CD4-positive, alpha-beta T cell treated with Interleukin-15 for 1 hour (primary cell): ENCODE measurements at regions not wholly inside any gene's neighbourhood (a gene's known extent, or its start where the extent isn't known, plus 50 kb on each side); places are given as distances from the start of the nearest gene placed in this dataset.

Experiments used
- DNase-seq: peaks from one replicate; pipeline ENCODE4 v3.0.0-alpha.2; 2020

DNA sequence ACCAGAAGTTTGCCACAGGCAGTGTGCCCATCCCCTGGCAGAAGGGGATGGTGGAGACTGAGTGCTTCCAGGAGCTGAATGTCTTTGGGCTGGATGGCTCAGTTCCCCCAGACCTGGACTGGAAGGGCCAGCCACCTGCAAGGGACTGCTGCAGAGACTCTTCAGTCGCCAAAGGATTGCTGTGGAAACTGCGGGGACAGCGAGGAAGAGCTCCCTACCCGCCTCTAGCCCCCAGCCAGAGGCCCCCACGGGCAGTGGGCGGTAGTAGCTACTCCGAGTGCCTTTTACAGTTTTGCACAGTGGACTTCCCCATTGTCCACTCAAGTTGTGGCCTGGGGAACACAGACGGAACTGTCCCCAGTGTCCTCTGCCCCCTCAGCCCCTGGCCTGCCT, 138.5 kb downstream of the ZDHHC20 start:
- no peak for DNase-seq

GRCh38 chr13:21321269-21321668, 137.8 kb downstream of the ZDHHC20 start:
- no peak for DNase-seq

- DNase-seq = no peak
Observed at GRCh38 chr13:21322327-21322965, 136.7 kb downstream of the ZDHHC20 start.
